ENCODE measurements at regions not wholly inside any gene's neighbourhood (a gene's known extent, or its start where the extent isn't known, plus 50 kb on each side); places are given as distances from the start of the nearest gene placed in this dataset.
"Not testable (repeated sequence)": the region's sequence is repeated elsewhere in the genome, so short reads cannot be mapped to it uniquely, and the experiment has no call there.

- not testable (repeated sequence) for TF ChIP-seq MAX (IDR thresholded peaks at IDR 0.05; ENCODE audit: insufficient read depth, insufficient read length); POLR2A (IDR thresholded peaks at IDR 0.05; ENCODE audit: low read depth, low read length)
These were observed 117.4 kb upstream of the TBX3 start for GRCh38 chr12:114801381-114801780.

All from endothelial cell of umbilical vein (primary cell).